A549 (cell line): ENCODE measurements at regions not wholly inside any gene's neighbourhood (a gene's known extent, or its start where the extent isn't known, plus 50 kb on each side); places are given as distances from the start of the nearest gene placed in this dataset.

Experiments used
- CTCF ChIP-seq: fragments of >200 bp; sonication (Bioruptor Twin); formaldehyde crosslinking; IDR thresholded peaks from 3 replicates; pipeline ENCODE4 v1.5.1; 2016
- EP300 ChIP-seq, 2 experiments: fragments of >200 bp; sonication (Bioruptor Twin); formaldehyde crosslinking; IDR thresholded peaks; 2 replicates in 1 of 2; 3 replicates in 1 of 2; pipeline ENCODE4 v1.6.1; 2016 to 2017
- HDAC2 ChIP-seq: fragments of 200-600 bp; sonication (generic); IDR thresholded peaks from 2 replicates; pipeline ENCODE4 v1.6.1; 2016
- JUNB ChIP-seq: fragments of >200 bp; sonication (Bioruptor Twin); formaldehyde crosslinking; IDR thresholded peaks from 2 replicates; pipeline ENCODE4 v1.6.1; 2016
- MAFK ChIP-seq: fragments of 450-650 bp; IDR thresholded peaks from 2 replicates; pipeline ENCODE4 v1.6.1; 2014; ENCODE audit not compliant: partially characterized antibody
- NFE2L2 ChIP-seq: fragments of 150-350 bp; conservative IDR thresholded peaks from 2 replicates; pipeline ENCODE4 v1.6.1; 2014; ENCODE audit warnings: low read length
- POLR2A ChIP-seq: IDR thresholded peaks from 2 replicates; pipeline ENCODE4 v1.6.1; 2012; ENCODE audit warnings: mild to moderate bottlenecking, low read length
- POLR2AphosphoS2 ChIP-seq: conservative IDR thresholded peaks from 2 replicates; pipeline ENCODE4 v1.6.1; 2012; ENCODE audit warnings: low read length, improper control_type of control experiment, inconsistent platforms
- RCOR1 ChIP-seq: fragments of 150-350 bp; IDR thresholded peaks from 2 replicates; pipeline ENCODE4 v1.6.1; 2014; ENCODE audit warnings: antibody characterized with exemption, low read length, low read depth
- RFX5 ChIP-seq: fragments of 450-650 bp; IDR thresholded peaks from 2 replicates; pipeline ENCODE4 v1.7.1; 2014; ENCODE audit warnings: antibody characterized with exemption, mild to moderate bottlenecking, moderate library complexity
- RNF2 ChIP-seq: fragments of 200-600 bp; sonication (generic); IDR thresholded peaks from 2 replicates; pipeline ENCODE4 v1.6.1; 2016; ENCODE audit warnings: low read depth, mild to moderate bottlenecking, antibody characterized with exemption, moderate library complexity, borderline replicate concordance
- TF ChIP-seq, protein P1 (sequence below): IDR thresholded peaks from 2 replicates; pipeline ENCODE4 v1.6.1; 2012

- TF ChIP-seq EP300 (IDR thresholded peaks at IDR 0.05), result no peak
- no peak for TF ChIP-seq CTCF
- no peak for TF ChIP-seq NFE2L2
- TF ChIP-seq POLR2AphosphoS2, result no peak
- no peak for TF ChIP-seq POLR2A
- TF ChIP-seq, protein P1, sequence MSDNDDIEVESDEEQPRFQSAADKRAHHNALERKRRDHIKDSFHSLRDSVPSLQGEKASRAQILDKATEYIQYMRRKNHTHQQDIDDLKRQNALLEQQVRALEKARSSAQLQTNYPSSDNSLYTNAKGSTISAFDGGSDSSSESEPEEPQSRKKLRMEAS, result no peak
- no peak for TF ChIP-seq MAFK
- no peak for TF ChIP-seq RNF2
- TF ChIP-seq HDAC2, result no peak
- TF ChIP-seq RCOR1, result no peak
- no peak for TF ChIP-seq JUNB
- TF ChIP-seq RFX5, result no peak
Measured at GRCh38 chr1:81600363-81600762, 200.4 kb upstream of the ADGRL2 start.
